ENCODE measurements at regions not wholly inside any gene's neighbourhood (a gene's known extent, or its start where the extent isn't known, plus 50 kb on each side); places are given as distances from the start of the nearest gene placed in this dataset.

- H3K4me3 ChIP-seq (ENCODE audit: low read depth, low read length), result no peak overlapping the region
- TF ChIP-seq POLR2A (IDR thresholded peaks at IDR 0.05; ENCODE audit: extremely low read depth, insufficient read length), result no peak
- TF ChIP-seq MAX (IDR thresholded peaks at IDR 0.05; ENCODE audit: low read depth, low read length), result no peak
- DNase-seq (ENCODE audit: low read depth), result no peak
These were observed 325.3 kb downstream of the GALC start for GRCh38 chr14:87667659-87668058.

GRCh38 chr14:87656315-87656714, 336.7 kb downstream of the GALC start:
- H3K4me3 ChIP-seq (ENCODE audit: low read depth, low read length), result no peak overlapping the region
- TF ChIP-seq MYC (IDR thresholded peaks at IDR 0.05; ENCODE audit: low read depth, low read length), result no peak
- TF ChIP-seq POLR2A (IDR thresholded peaks at IDR 0.05; ENCODE audit: extremely low read depth, insufficient read length), result no peak
- TF ChIP-seq CTCF (IDR thresholded peaks at IDR 0.05; ENCODE audit: low read depth, low read length), result no peak
- TF ChIP-seq MAX (IDR thresholded peaks at IDR 0.05; ENCODE audit: low read depth, low read length), result no peak
- no peak for DNase-seq (ENCODE audit: low read depth)

- TF ChIP-seq MAX (IDR thresholded peaks at IDR 0.05; ENCODE audit: low read depth, low read length) (no peak), MYC (IDR thresholded peaks at IDR 0.05; ENCODE audit: low read depth, low read length) (no peak), CTCF (IDR thresholded peaks at IDR 0.05; ENCODE audit: low read depth, low read length) (no peak), POLR2A (IDR thresholded peaks at IDR 0.05; ENCODE audit: extremely low read depth, insufficient read length) (no peak)
- DNase-seq (ENCODE audit: low read depth), result no peak
- no peak overlapping the region for H3K4me3 ChIP-seq (ENCODE audit: low read depth, low read length)
These were observed 340.7 kb downstream of the GALC start for GRCh38 chr14:87652278-87652677.

- no peak overlapping the region for H3K4me3 ChIP-seq (ENCODE audit: low read depth, low read length)
- TF ChIP-seq POLR2A (IDR thresholded peaks at IDR 0.05; ENCODE audit: extremely low read depth, insufficient read length) (no peak), MYC (IDR thresholded peaks at IDR 0.05; ENCODE audit: low read depth, low read length) (no peak), MAX (IDR thresholded peaks at IDR 0.05; ENCODE audit: low read depth, low read length) (no peak), CTCF (IDR thresholded peaks at IDR 0.05; ENCODE audit: low read depth, low read length) (no peak)
- no peak for DNase-seq (ENCODE audit: low read depth)
These were observed 348.3 kb downstream of the GALC start for GRCh38 chr14:87644689-87645088.

GRCh38 chr14:87643005-87643404, 350.0 kb downstream of the GALC start:
- no peak for DNase-seq (ENCODE audit: low read depth)
- no peak for TF ChIP-seq POLR2A (IDR thresholded peaks at IDR 0.05; ENCODE audit: extremely low read depth, insufficient read length)
- no peak for TF ChIP-seq MYC (IDR thresholded peaks at IDR 0.05; ENCODE audit: low read depth, low read length)
- TF ChIP-seq CTCF (IDR thresholded peaks at IDR 0.05; ENCODE audit: low read depth, low read length), result no peak
- TF ChIP-seq MAX (IDR thresholded peaks at IDR 0.05; ENCODE audit: low read depth, low read length), result no peak
- no peak overlapping the region for H3K4me3 ChIP-seq (ENCODE audit: low read depth, low read length)

- H3K4me3 ChIP-seq (ENCODE audit: low read depth, low read length), result no peak overlapping the region
- DNase-seq (ENCODE audit: low read depth), result no peak
- no peak for TF ChIP-seq MAX (IDR thresholded peaks at IDR 0.05; ENCODE audit: low read depth, low read length)
- TF ChIP-seq POLR2A (IDR thresholded peaks at IDR 0.05; ENCODE audit: extremely low read depth, insufficient read length), result no peak
- no peak for TF ChIP-seq MYC (IDR thresholded peaks at IDR 0.05; ENCODE audit: low read depth, low read length)
- TF ChIP-seq CTCF (IDR thresholded peaks at IDR 0.05; ENCODE audit: low read depth, low read length), result no peak
These were observed 352.4 kb downstream of the GALC start for GRCh38 chr14:87640553-87640952.

Measured in NB4 (cell line).